IMR-90 (cell line): ENCODE measurements at regions not wholly inside any gene's neighbourhood (a gene's known extent, or its start where the extent isn't known, plus 50 kb on each side); places are given as distances from the start of the nearest gene placed in this dataset.

Experiments
- ATAC-seq: fragments of 200-7000 bp; cut with Tn5 transposase; 2 replicates; pipeline ENCODE4 v1.9.1; 2020; ENCODE audit warnings: low read depth, mild to moderate bottlenecking, moderate library complexity
- BruUV-seq: library from RNA; stranded (reverse); fragments of 400-500 nt; replicated peaks from 2 replicates; lab custom pipeline; 2021; lab: Mats Ljungman, UMichigan
- CTCF ChIA-PET: fragments of 300-600 bp; formaldehyde crosslinking; extraction: SDS; loops from one replicate; lab custom pipeline; 2021; ENCODE audit warnings: antibody characterized with exemption; lab: Yijun Ruan, JAX
- POLR2A ChIA-PET: fragments of 300-600 bp; sonication (Branson Sonifier 250); formaldehyde crosslinking; loops from one replicate; lab custom pipeline; 2022; ENCODE audit warnings: antibody characterized with exemption; ENCODE audit not compliant: unreplicated experiment; lab: Charles Lee
- DNase-seq: peaks from one replicate; pipeline ENCODE4 v3.0.0; 2013
- H2AFZ ChIP-seq: replicated peaks from 2 replicates; pipeline ENCODE3; 2013; ENCODE audit warnings: low read length, mild to moderate bottlenecking; ENCODE audit not compliant: poor library complexity
- H2AK5ac ChIP-seq: 2 replicates; pipeline ENCODE4 v1.6.1; 2013; ENCODE audit warnings: low read depth, low read length, inconsistent platforms
- H2AK9ac ChIP-seq: replicated peaks from 2 replicates; pipeline ENCODE3; 2013; ENCODE audit warnings: mild to moderate bottlenecking, low read depth, low read length, moderate library complexity; ENCODE audit not compliant: poor library complexity
- H2BK120ac ChIP-seq: 2 replicates; pipeline ENCODE4 v1.6.1; 2013; ENCODE audit warnings: low read depth, low read length, inconsistent platforms
- H2BK15ac ChIP-seq: 3 replicates; pipeline ENCODE4 v1.6.1; 2013; ENCODE audit warnings: low read depth, low read length, inconsistent platforms
- H2BK20ac ChIP-seq: 2 replicates; pipeline ENCODE4 v1.6.1; 2013; ENCODE audit warnings: low read depth, mild to moderate bottlenecking, inconsistent platforms, low read length, moderate library complexity
- H2BK5ac ChIP-seq: 2 replicates; pipeline ENCODE4 v1.6.1; 2013; ENCODE audit warnings: mild to moderate bottlenecking, low read depth, low read length, inconsistent platforms; ENCODE audit not compliant: poor library complexity, severe bottlenecking
- H3K14ac ChIP-seq: replicated peaks from 2 replicates; pipeline ENCODE4 v1.6.1; 2013; ENCODE audit warnings: low read depth, low read length, inconsistent platforms
- H3K18ac ChIP-seq: 2 replicates; pipeline ENCODE4 v1.6.1; 2013; ENCODE audit warnings: low read depth, low read length, control low read depth
- H3K23ac ChIP-seq: 2 replicates; pipeline ENCODE4 v1.6.1; 2013; ENCODE audit warnings: low read depth, low read length, inconsistent platforms
- H3K27ac ChIP-seq: 2 replicates; pipeline ENCODE4 v1.5.1; 2013; ENCODE audit warnings: mild to moderate bottlenecking, control low read depth, low read length; ENCODE audit not compliant: insufficient read depth
- H3K27me3 ChIP-seq: 2 replicates; pipeline ENCODE4 v1.6.1; 2013; ENCODE audit warnings: low read length; ENCODE audit not compliant: control insufficient read depth, insufficient read depth
- H3K36me3 ChIP-seq: 2 replicates; pipeline ENCODE4 v1.6.1; 2013; ENCODE audit warnings: low read length, mixed read lengths; ENCODE audit not compliant: control insufficient read depth, insufficient read depth
- H3K4ac ChIP-seq: 2 replicates; pipeline ENCODE4 v1.6.1; 2013; ENCODE audit warnings: low read depth, low read length, inconsistent platforms
- H3K4me1 ChIP-seq: 2 replicates; pipeline ENCODE4 v1.6.1; 2013; ENCODE audit warnings: low read length, mixed read lengths; ENCODE audit not compliant: control insufficient read depth, insufficient read depth
- H3K4me2 ChIP-seq: 2 replicates; pipeline ENCODE4 v1.6.1; 2013; ENCODE audit warnings: low read depth, mild to moderate bottlenecking, control low read depth, low read length, moderate library complexity
- H3K4me3 ChIP-seq: 2 replicates; pipeline ENCODE4 v1.5.1; 2013; ENCODE audit warnings: low read depth, mild to moderate bottlenecking, control low read depth, low read length, moderate library complexity; ENCODE audit not compliant: insufficient read depth
- H3K56ac ChIP-seq: 2 replicates; pipeline ENCODE4 v1.6.1; 2013; ENCODE audit warnings: low read length, inconsistent platforms; ENCODE audit not compliant: insufficient read depth; ENCODE audit errors: extremely low read depth
- H3K79me1 ChIP-seq, 2 experiments: 2 replicates each; pipeline ENCODE4 v1.6.1; 2013; ENCODE audit warnings: low read length in 2 of 2, inconsistent platforms in 1 of 2, low read depth in 1 of 2
- H3K9ac ChIP-seq: 2 replicates; pipeline ENCODE4 v1.6.1; 2013; ENCODE audit warnings: low read depth, low read length, control low read depth
- H3K9me1 ChIP-seq: 2 replicates; pipeline ENCODE4 v1.6.1; 2013; ENCODE audit warnings: low read length, inconsistent platforms; ENCODE audit not compliant: insufficient read depth
- H3K9me3 ChIP-seq: 2 replicates; pipeline ENCODE4 v1.6.1; 2013; ENCODE audit warnings: low read length; ENCODE audit not compliant: control insufficient read depth, insufficient read depth
- H4K20me1 ChIP-seq: 2 replicates; pipeline ENCODE4 v1.6.1; 2013; ENCODE audit warnings: low read length, inconsistent platforms; ENCODE audit not compliant: insufficient read depth
- H4K5ac ChIP-seq: 2 replicates; pipeline ENCODE4 v1.6.1; 2013; ENCODE audit warnings: mild to moderate bottlenecking, low read depth, low read length, control low read depth
- H4K8ac ChIP-seq, 2 experiments: 2 replicates each; pipeline ENCODE4 v1.6.1; 2013; ENCODE audit warnings: low read depth in 2 of 2, low read length in 2 of 2, control low read depth in 1 of 2, inconsistent platforms in 1 of 2
- H4K91ac ChIP-seq: 2 replicates; pipeline ENCODE4 v1.6.1; 2013; ENCODE audit warnings: low read depth, low read length, inconsistent platforms; ENCODE audit not compliant: insufficient read depth
- CEBPB ChIP-seq: IDR thresholded peaks from 2 replicates; pipeline ENCODE4 v1.6.1; 2012; ENCODE audit warnings: low read depth, low read length, improper control_type of control experiment
- CHD1 ChIP-seq: IDR thresholded peaks from 2 replicates; pipeline ENCODE4 v1.6.1; 2012; ENCODE audit warnings: low read depth, low read length, improper control_type of control experiment
- ELK1 ChIP-seq: fragments of 150-350 bp; IDR thresholded peaks from 2 replicates; pipeline ENCODE4 v1.6.1; 2016; ENCODE audit warnings: low read depth, mild to moderate bottlenecking, low read length, moderate library complexity, borderline replicate concordance
- RCOR1 ChIP-seq: IDR thresholded peaks from 2 replicates; pipeline ENCODE4 v1.6.1; 2012; ENCODE audit warnings: mild to moderate bottlenecking, low read length, improper control_type of control experiment; ENCODE audit not compliant: insufficient replicate concordance
- SMC3 ChIP-seq: fragments of 150-350 bp; IDR thresholded peaks from 2 replicates; pipeline ENCODE4 v1.6.1; 2016; ENCODE audit warnings: low read depth, mild to moderate bottlenecking, antibody characterized with exemption, low read length, moderate library complexity
- WGBS, 2 experiments: methylation state at CpG; one replicate each; pipeline versions ENCODE4 v1.1.5 to v1.1.7; 2013; ENCODE audit warnings: missing lambda C conversion rate in 2 of 2; ENCODE audit not compliant: insufficient read length in 1 of 2; ENCODE audit errors: extremely low coverage in 2 of 2; 5-methylcytosine and 5-hydroxymethylcytosine counted together
- dilution Hi-C: fragments of 300-500 bp; cut with HindIII; formaldehyde crosslinking; loops from one replicate; pipeline ENCODE4 v1.14.3; 2018; ENCODE audit warnings: low sequenced_read_pairs; ENCODE audit not compliant: unreplicated experiment
- in situ Hi-C: fragments of 300-500 bp; cut with MboI; formaldehyde crosslinking; loops from 3 replicates; pipeline ENCODE4 v1.14.3; 2019; ENCODE audit warnings: low sequenced_read_pairs, inconsistent platforms, mixed read lengths
- intact Hi-C: fragments of 100-400 bp; cut with micrococcal nuclease; formaldehyde crosslinking; loops from 2 replicates; pipeline ENCODE4 v1.10.0; 2022

GRCh38 chr1:5098981-5099385 is 444.6 kb downstream of the AJAP1 start:
- no peaks in the 10 kb centered on the region for H3K27me3 ChIP-seq
- no peak overlapping the region for H2BK120ac ChIP-seq
- in situ Hi-C loops = no loop called here
- no peak overlapping the region for H3K14ac ChIP-seq
- dilution Hi-C loops = no loop called here
- no peaks in the 10 kb centered on the region for H4K20me1 ChIP-seq
- H3K9me1 ChIP-seq = no peaks in the 10 kb centered on the region
- no peak overlapping the region for H4K8ac ChIP-seq
- peaks cover 11% of the 10 kb centered on the region; the same call in 1 of the 2 replicates for H3K9me3 ChIP-seq
- DNase-seq (no peak), ATAC-seq (no peak)
- H3K79me1 ChIP-seq = no peaks in the 10 kb centered on the region
- no peak overlapping the region for H3K23ac ChIP-seq
- no peak overlapping the region for H2BK5ac ChIP-seq
- ChIA-PET CTCF (no interaction called here), POLR2A (no interaction called here)
- no peak overlapping the region for H3K4me3 ChIP-seq
- no peak overlapping the region for H2AFZ ChIP-seq
- H3K36me3 ChIP-seq = no peaks in the 10 kb centered on the region
- H3K4me1 ChIP-seq = no peaks in the 10 kb centered on the region
- H3K18ac ChIP-seq = no peak overlapping the region
- no peak overlapping the region for H2BK15ac ChIP-seq
- intact Hi-C loops = no loop called here
- no peak overlapping the region for H3K4ac ChIP-seq
- BruUV-seq = no TSS peak
- no peak overlapping the region for H4K91ac ChIP-seq
- H4K5ac ChIP-seq = no peak overlapping the region
- no peak overlapping the region for H2BK20ac ChIP-seq
- no peak overlapping the region for H2AK9ac ChIP-seq
- H3K27ac ChIP-seq = no peak overlapping the region
- H3K56ac ChIP-seq = no peak overlapping the region
- no peak overlapping the region for H3K4me2 ChIP-seq
- no peak overlapping the region for H3K9ac ChIP-seq
- no peak overlapping the region for H2AK5ac ChIP-seq
- TF ChIP-seq SMC3 = no peak
- no peak for TF ChIP-seq ELK1
- no peak for TF ChIP-seq CHD1
- TF ChIP-seq CEBPB = no peak
- TF ChIP-seq RCOR1 = no peak
- no CpG with 5 or more reads among the region's 5 CpGs for WGBS, 2 experiments
